ENCODE measurements at regions not wholly inside any gene's neighbourhood (a gene's known extent, or its start where the extent isn't known, plus 50 kb on each side); places are given as distances from the start of the nearest gene placed in this dataset.

- no peak for DNase-seq
- Histone ChIP-seq H3K4me1 (no peaks in the 10 kb centered on the region), H3K36me3 (ENCODE audit: low read depth, missing control alignments) (no peaks in the 10 kb centered on the region), H3K27me3 (no peaks in the 10 kb centered on the region), H3K9me3 (no peaks in the 10 kb centered on the region), H3K27ac (no peak overlapping the region), H3K4me3 (no peak overlapping the region)
- TF ChIP-seq CTCF (IDR thresholded peaks at IDR 0.05), result no peak
- no peak for TF ChIP-seq POLR2A (IDR thresholded peaks at IDR 0.05)
- 91 to 93% methylated on average over 4 of the region's 4 CpGs for WGBS, 2 donors
- intact Hi-C loops (cut with DNase I; ENCODE audit: low total_unique reads), result no loop called here
These were observed 285.6 kb upstream of the ACVR2A start for GRCh38 chr2:147559070-147559725.

GRCh38 chr2:147558620-147559019 lies 286.2 kb upstream of the ACVR2A start:
- TF ChIP-seq CTCF (IDR thresholded peaks at IDR 0.05), result no peak
- TF ChIP-seq POLR2A (IDR thresholded peaks at IDR 0.05), result no peak
- DNase-seq, result no peak
- Histone ChIP-seq H3K27me3 (no peaks in the 10 kb centered on the region), H3K36me3 (ENCODE audit: low read depth, missing control alignments) (no peaks in the 10 kb centered on the region), H3K4me1 (no peaks in the 10 kb centered on the region), H3K27ac (no peak overlapping the region), H3K4me3 (no peak overlapping the region), H3K9me3 (no peaks in the 10 kb centered on the region)
- intact Hi-C loops (cut with DNase I; ENCODE audit: low total_unique reads), result no loop called here
- WGBS, 2 donors, result 84 to 88% methylated on average over 3 of the region's 3 CpGs

- Histone ChIP-seq H3K27ac (peak overlapping the region in 1 of 2 donors; percentile 14), H3K9me3 (no peaks in the 10 kb centered on the region), H3K27me3 (no peaks in the 10 kb centered on the region), H3K4me1 (no peaks in the 10 kb centered on the region), H3K4me3 (no peak overlapping the region), H3K36me3 (ENCODE audit: low read depth, missing control alignments) (no peaks in the 10 kb centered on the region)
- no peak for TF ChIP-seq POLR2A (IDR thresholded peaks at IDR 0.05)
- TF ChIP-seq CTCF (IDR thresholded peaks at IDR 0.05), result no peak
- DNase-seq, result peak; percentile 21
- 54 to 56% methylated on average over 5 of the region's 5 CpGs for WGBS, 2 donors
- intact Hi-C loops (cut with DNase I; ENCODE audit: low total_unique reads), result no loop called here
These were observed 290.2 kb upstream of the ACVR2A start for GRCh38 chr2:147554521-147555107.

- TF ChIP-seq POLR2A (IDR thresholded peaks at IDR 0.05) (no peak), CTCF (IDR thresholded peaks at IDR 0.05) (no peak)
- WGBS, 2 donors, result 71 to 75% methylated on average over 6 of the region's 6 CpGs
- Histone ChIP-seq H3K9me3 (no peaks in the 10 kb centered on the region), H3K27ac (no peak overlapping the region), H3K27me3 (no peaks in the 10 kb centered on the region), H3K4me1 (no peaks in the 10 kb centered on the region), H3K4me3 (no peak overlapping the region), H3K36me3 (ENCODE audit: low read depth, missing control alignments) (no peaks in the 10 kb centered on the region)
- intact Hi-C loops (cut with DNase I; ENCODE audit: low total_unique reads), result no loop called here
- no peak for DNase-seq
These were observed 291.0 kb upstream of the ACVR2A start for GRCh38 chr2:147553775-147554271.

Measured in testis (tissue), 2 donors.